A549 (cell line): ENCODE measurements at regions not wholly inside any gene's neighbourhood (a gene's known extent, or its start where the extent isn't known, plus 50 kb on each side); places are given as distances from the start of the nearest gene placed in this dataset.

ENCODE experiments used
- ATAC-seq, 2 experiments: fragments of 200-7000 bp in 1 of 2; fragments of >200 bp in 1 of 2; cut with Nextera tagmentation in 1 of 2; cut with Tn5 transposase in 1 of 2; 3 replicates each; pipeline versions ENCODE4 v1.8.0 to v1.9.1; 2018 to 2020; ENCODE audit warnings: mild to moderate bottlenecking in 1 of 2, moderate library complexity in 1 of 2
- CTCF ChIA-PET: fragments of 300-600 bp; sonication (Branson Sonifier 250); formaldehyde crosslinking; extraction: SDS; loops from one replicate; lab custom pipeline; 2021; ENCODE audit warnings: antibody characterized with exemption, inconsistent platforms; lab: Yijun Ruan, JAX
- POLR2A ChIA-PET: fragments of 350-600 bp; formaldehyde crosslinking; extraction: SDS; loops from one replicate; lab custom pipeline; 2021; ENCODE audit warnings: antibody characterized with exemption, inconsistent platforms; lab: Yijun Ruan, JAX
- DNase-seq, 2 experiments: peaks; one replicate each; pipeline versions ENCODE4 v3.0.0 to v3.0.0-alpha.2; 2011 to 2016; ENCODE audit warnings: low read depth in 1 of 2, low spot score in 1 of 2
- FAIRE-seq: peaks from 2 replicates; lab custom pipeline; 2011; peaks lifted over from hg19 to GRCh38; lab: Jason Lieb, UNC
- H3K27ac ChIP-seq, 2 experiments: fragments of >200 bp; sonication (Bioruptor Twin); formaldehyde crosslinking; 3 replicates each; pipeline ENCODE4 v1.5.1; 2016 to 2017
- H3K4me1 ChIP-seq: fragments of >200 bp; sonication (Bioruptor Twin); formaldehyde crosslinking; 3 replicates; pipeline ENCODE4 v1.6.1; 2016
- H3K4me2 ChIP-seq: fragments of >200 bp; sonication (Bioruptor Twin); formaldehyde crosslinking; 3 replicates; pipeline ENCODE4 v1.6.1; 2016
- H3K4me3 ChIP-seq: fragments of >200 bp; sonication (Bioruptor Twin); formaldehyde crosslinking; 3 replicates; pipeline ENCODE4 v1.5.1; 2016
- H3K9me3 ChIP-seq: fragments of >200 bp; sonication (Bioruptor Twin); formaldehyde crosslinking; 3 replicates; pipeline ENCODE4 v1.6.1; 2016
- BHLHE40 ChIP-seq: IDR thresholded peaks from 2 replicates; pipeline ENCODE4 v1.6.1; 2012; ENCODE audit warnings: low read depth, low read length, inconsistent platforms
- CBX2 ChIP-seq: fragments of 200-600 bp; sonication (generic); IDR thresholded peaks from 2 replicates; pipeline ENCODE4 v1.6.1; 2016; ENCODE audit warnings: low read depth, mild to moderate bottlenecking, borderline replicate concordance
- CBX8 ChIP-seq: fragments of 200-600 bp; sonication (generic); IDR thresholded peaks from 2 replicates; pipeline ENCODE4 v1.6.1; 2016
- CEBPB ChIP-seq, 2 experiments: fragments of >200 bp in 1 of 2; sonication (Bioruptor Twin) in 1 of 2; formaldehyde crosslinking in 1 of 2; IDR thresholded peaks; 2 replicates each; pipeline ENCODE4 v1.6.1; 2012 to 2016
- E2F6 ChIP-seq: IDR thresholded peaks from 2 replicates; pipeline ENCODE4 v1.6.1; 2012; ENCODE audit warnings: low read depth, borderline replicate concordance
- EHF ChIP-seq: fragments of 250-450 bp; sonication (Bioruptor Pico); IDR thresholded peaks from 2 replicates; pipeline ENCODE4 v1.5.0; 2020; ENCODE audit warnings: mild to moderate bottlenecking
- EHMT2 ChIP-seq: fragments of 200-600 bp; sonication (generic); IDR thresholded peaks from 2 replicates; pipeline ENCODE4 v1.6.1; 2016; ENCODE audit warnings: antibody characterized with exemption, low read depth, mild to moderate bottlenecking, moderate library complexity
- FOSL2 ChIP-seq, 2 experiments: fragments of 450-650 bp in 1 of 2; fragments of >200 bp in 1 of 2; sonication (Bioruptor Twin) in 1 of 2; formaldehyde crosslinking; IDR thresholded peaks; 2 replicates each; pipeline versions ENCODE4 v1.5.0 to v1.6.1; 2016 to 2020; ENCODE audit warnings: mild to moderate bottlenecking in 1 of 2, moderate library complexity in 1 of 2
- FOXS1 ChIP-seq: fragments of 250-450 bp; sonication (Bioruptor Pico); IDR thresholded peaks from 2 replicates; pipeline ENCODE4 v1.5.0; 2020; ENCODE audit warnings: mild to moderate bottlenecking, moderate library complexity
- GATA3 ChIP-seq: IDR thresholded peaks from 2 replicates; pipeline ENCODE4 v1.6.1; 2012; ENCODE audit warnings: borderline replicate concordance
- HEYL ChIP-seq: fragments of 250-450 bp; sonication (Bioruptor Pico); IDR thresholded peaks from 2 replicates; pipeline ENCODE4 v1.8.0; 2021; ENCODE audit warnings: mild to moderate bottlenecking, moderate library complexity
- HOXB13 ChIP-seq: fragments of 250-450 bp; sonication (Bioruptor Pico); IDR thresholded peaks from 2 replicates; pipeline ENCODE4 v1.5.0; 2020; ENCODE audit warnings: low read depth, mild to moderate bottlenecking, moderate library complexity
- HOXB5 ChIP-seq: fragments of 250-450 bp; sonication (Bioruptor Pico); IDR thresholded peaks from 2 replicates; pipeline ENCODE4 v1.5.0; 2020; ENCODE audit warnings: mild to moderate bottlenecking, moderate library complexity
- KDM5A ChIP-seq: fragments of 200-600 bp; sonication (generic); IDR thresholded peaks from 2 replicates; pipeline ENCODE4 v1.6.1; 2016; ENCODE audit warnings: antibody characterized with exemption, mild to moderate bottlenecking
- MAZ ChIP-seq: fragments of 150-350 bp; IDR thresholded peaks from 2 replicates; pipeline ENCODE4 v1.6.1; 2014; ENCODE audit warnings: antibody characterized with exemption, low read depth, low read length, borderline replicate concordance
- NPAS2 ChIP-seq: fragments of 250-450 bp; sonication (Bioruptor Pico); IDR thresholded peaks from 2 replicates; pipeline ENCODE4 v1.8.0; 2022; ENCODE audit warnings: mild to moderate bottlenecking, moderate library complexity, borderline replicate concordance
- NR3C1 ChIP-seq: fragments of >200 bp; sonication (Bioruptor Twin); formaldehyde crosslinking; IDR thresholded peaks from 3 replicates; pipeline ENCODE4 v1.6.1; 2017
- POLR2A ChIP-seq: IDR thresholded peaks from 2 replicates; pipeline ENCODE4 v1.6.1; 2012; ENCODE audit warnings: mild to moderate bottlenecking, low read length
- POLR2AphosphoS2 ChIP-seq: conservative IDR thresholded peaks from 2 replicates; pipeline ENCODE4 v1.6.1; 2012; ENCODE audit warnings: low read length, improper control_type of control experiment, inconsistent platforms
- RFX5 ChIP-seq: fragments of 450-650 bp; IDR thresholded peaks from 2 replicates; pipeline ENCODE4 v1.7.1; 2014; ENCODE audit warnings: antibody characterized with exemption, mild to moderate bottlenecking, moderate library complexity
- SREBF2 ChIP-seq: fragments of 450-650 bp; IDR thresholded peaks from 2 replicates; pipeline ENCODE4 v1.6.1; 2014; ENCODE audit warnings: mild to moderate bottlenecking, moderate library complexity
- TFCP2L1 ChIP-seq: fragments of 250-450 bp; sonication (Bioruptor Pico); IDR thresholded peaks from 2 replicates; pipeline ENCODE4 v1.5.0; 2021; ENCODE audit warnings: mild to moderate bottlenecking
- TP53 ChIP-seq: fragments of 250-450 bp; sonication (Bioruptor Pico); IDR thresholded peaks from 2 replicates; pipeline ENCODE4 v1.5.0; 2021; ENCODE audit warnings: mild to moderate bottlenecking, moderate library complexity
- ZC3H11A ChIP-seq: fragments of 450-650 bp; IDR thresholded peaks from 2 replicates; pipeline ENCODE4 v1.6.1; 2014; ENCODE audit warnings: antibody characterized with exemption, mild to moderate bottlenecking
- ZFP36 ChIP-seq: fragments of 450-650 bp; IDR thresholded peaks from 2 replicates; pipeline ENCODE4 v1.6.1; 2014; ENCODE audit warnings: borderline replicate concordance; ENCODE audit not compliant: partially characterized antibody
- ZNF302 ChIP-seq: fragments of 250-450 bp; sonication (Bioruptor Pico); IDR thresholded peaks from 2 replicates; pipeline ENCODE4 v1.9.0; 2021; ENCODE audit warnings: inconsistent platforms, mild to moderate bottlenecking, moderate library complexity
- WGBS: methylation state at CpG from one replicate; pipeline ENCODE4 v1.1.6; 2017; ENCODE audit errors: missing lambda C conversion rate; 5-methylcytosine and 5-hydroxymethylcytosine counted together
- TF ChIP-seq, protein P1 (sequence below): fragments of >200 bp; sonication (Bioruptor Twin); formaldehyde crosslinking; IDR thresholded peaks from 3 replicates; pipeline ENCODE4 v1.6.1; 2016
- TF ChIP-seq, protein P2 (sequence below): IDR thresholded peaks from 2 replicates; pipeline ENCODE4 v1.6.1; 2012

DNA sequence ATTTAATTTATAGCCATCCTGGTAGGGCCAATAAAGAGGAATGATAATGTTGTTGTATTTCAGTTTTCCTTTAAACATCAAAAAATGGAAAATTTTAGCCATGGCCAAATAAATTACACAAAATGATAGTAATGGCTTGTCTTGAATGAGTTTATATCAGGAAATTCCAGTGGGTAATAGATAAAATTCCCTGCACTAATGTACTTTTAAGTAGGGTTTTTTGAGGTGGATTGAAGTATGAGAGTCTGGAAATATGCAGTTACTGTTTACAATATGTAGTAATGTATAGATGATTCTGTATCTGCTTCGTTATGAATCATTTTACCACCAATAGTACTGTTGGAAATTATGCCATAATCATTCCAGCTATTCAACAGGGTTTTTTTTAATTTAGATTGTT lies 219.4 kb upstream of the ROBO2 start:
- DNase-seq (no peak), FAIRE-seq (no peak), ATAC-seq (no peak)
- 0% methylated on average over 1 of the region's 1 CpG for WGBS
- H3K4me3 ChIP-seq, result no peak overlapping the region
- H3K9me3 ChIP-seq, result no peaks in the 10 kb centered on the region
- TF ChIP-seq TP53 (CRISPR knock-in tag) (no peak), HOXB13 (CRISPR knock-in tag) (no peak), FOSL2 (IDR thresholded peaks at IDR 0.05) (no peak), FOSL2 (CRISPR knock-in tag; IDR thresholded peaks at IDR 0.05) (no peak), NR3C1 (no peak), MAZ (no peak), ZFP36 (no peak)
- H3K4me1 ChIP-seq, result no peaks in the 10 kb centered on the region
- H3K27ac ChIP-seq, result no peak overlapping the region
- H3K4me2 ChIP-seq, result no peak overlapping the region
- POLR2A ChIA-PET, result no interaction called here
- CTCF ChIA-PET, result no interaction called here

- DNase-seq (no peak), ATAC-seq (no peak), FAIRE-seq (no peak)
- 2% methylated on average over 6 of the region's 6 CpGs for WGBS
- Histone ChIP-seq H3K4me1 (no peaks in the 10 kb centered on the region), H3K9me3 (0 out of 3 replicates have a peak, but pooled peaks cover 2% of the 10 kb centered on the region), H3K4me2 (no peak overlapping the region), H3K4me3 (no peak overlapping the region), H3K27ac (no peak overlapping the region)
- CTCF ChIA-PET, result no interaction called here
- TF ChIP-seq ZC3H11A (no peak), EHF (CRISPR knock-in tag) (no peak), RFX5 (no peak), TFCP2L1 (no peak), POLR2AphosphoS2 (no peak), CBX8 (no peak), CEBPB (IDR thresholded peaks at IDR 0.05) (no peak), FOXS1 (CRISPR knock-in tag) (no peak), SREBF2 (no peak), NR3C1 (no peak), HOXB5 (CRISPR knock-in tag) (no peak), KDM5A (no peak), HEYL (CRISPR knock-in tag) (no peak), GATA3 (no peak), ZNF302 (no peak)
- TF ChIP-seq, protein P1, sequence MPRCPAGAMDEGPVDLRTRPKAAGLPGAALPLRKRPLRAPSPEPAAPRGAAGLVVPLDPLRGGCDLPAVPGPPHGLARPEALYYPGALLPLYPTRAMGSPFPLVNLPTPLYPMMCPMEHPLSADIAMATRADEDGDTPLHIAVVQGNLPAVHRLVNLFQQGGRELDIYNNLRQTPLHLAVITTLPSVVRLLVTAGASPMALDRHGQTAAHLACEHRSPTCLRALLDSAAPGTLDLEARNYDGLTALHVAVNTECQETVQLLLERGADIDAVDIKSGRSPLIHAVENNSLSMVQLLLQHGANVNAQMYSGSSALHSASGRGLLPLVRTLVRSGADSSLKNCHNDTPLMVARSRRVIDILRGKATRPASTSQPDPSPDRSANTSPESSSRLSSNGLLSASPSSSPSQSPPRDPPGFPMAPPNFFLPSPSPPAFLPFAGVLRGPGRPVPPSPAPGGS, result no peak
- POLR2A ChIA-PET, result no interaction called here
These were observed 215.2 kb upstream of the ROBO2 start for GRCh38 chr3:76824658-76825240.

DNA sequence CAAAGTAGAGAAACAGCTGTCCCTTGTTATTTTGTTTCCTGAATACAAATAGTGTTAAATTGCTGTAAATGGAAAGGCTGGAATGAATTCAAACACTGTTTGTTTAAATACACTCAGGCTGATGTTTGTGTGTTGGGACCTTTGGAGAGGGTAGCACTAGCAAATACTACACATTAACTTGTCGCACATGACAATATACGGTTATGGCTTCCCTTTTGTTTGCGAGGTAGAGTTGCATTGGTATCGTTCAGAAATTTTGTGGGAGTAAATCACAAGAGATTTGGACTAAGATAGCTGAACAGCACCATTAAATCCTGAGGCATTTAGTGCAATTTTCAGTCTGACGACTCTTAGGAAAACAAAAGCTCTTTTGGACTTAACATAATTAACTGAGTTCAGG lies 213.0 kb upstream of the ROBO2 start:
- Histone ChIP-seq H3K4me2 (no peak overlapping the region), H3K4me3 (no peak overlapping the region), H3K27ac (no peak overlapping the region), H3K9me3 (0 out of 3 replicates have a peak, but pooled peaks cover 5% of the 10 kb centered on the region), H3K4me1 (no peaks in the 10 kb centered on the region)
- 12% methylated on average over 5 of the region's 5 CpGs for WGBS
- FAIRE-seq (no peak), ATAC-seq (no peak), DNase-seq (no peak)
- ChIA-PET CTCF (no interaction called here), POLR2A (no interaction called here)
- TF ChIP-seq, protein P2, sequence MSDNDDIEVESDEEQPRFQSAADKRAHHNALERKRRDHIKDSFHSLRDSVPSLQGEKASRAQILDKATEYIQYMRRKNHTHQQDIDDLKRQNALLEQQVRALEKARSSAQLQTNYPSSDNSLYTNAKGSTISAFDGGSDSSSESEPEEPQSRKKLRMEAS, result no peak
- TF ChIP-seq POLR2A (no peak), NPAS2 (no peak), GATA3 (no peak), EHMT2 (no peak), BHLHE40 (no peak), MAZ (no peak), CBX8 (no peak), CBX2 (no peak), HOXB13 (CRISPR knock-in tag) (no peak), E2F6 (no peak)
